HL-60 (cell line): ENCODE measurements at regions not wholly inside any gene's neighbourhood (a gene's known extent, or its start where the extent isn't known, plus 50 kb on each side); places are given as distances from the start of the nearest gene placed in this dataset.

Experiments used
- GABPA ChIP-seq: IDR thresholded peaks from 2 replicates; pipeline ENCODE4 v1.6.1; 2012; ENCODE audit warnings: low read depth
- POLR2AphosphoS5 ChIP-seq: IDR thresholded peaks from 2 replicates; pipeline ENCODE4 v1.6.1; 2012; ENCODE audit warnings: low read depth
- TF ChIP-seq, protein P1 (sequence below): IDR thresholded peaks from one replicate; pipeline ENCODE4 v1.5.1; 2011; ENCODE audit warnings: low read length, control low read depth, inconsistent platforms; ENCODE audit not compliant: insufficient read depth

DNA sequence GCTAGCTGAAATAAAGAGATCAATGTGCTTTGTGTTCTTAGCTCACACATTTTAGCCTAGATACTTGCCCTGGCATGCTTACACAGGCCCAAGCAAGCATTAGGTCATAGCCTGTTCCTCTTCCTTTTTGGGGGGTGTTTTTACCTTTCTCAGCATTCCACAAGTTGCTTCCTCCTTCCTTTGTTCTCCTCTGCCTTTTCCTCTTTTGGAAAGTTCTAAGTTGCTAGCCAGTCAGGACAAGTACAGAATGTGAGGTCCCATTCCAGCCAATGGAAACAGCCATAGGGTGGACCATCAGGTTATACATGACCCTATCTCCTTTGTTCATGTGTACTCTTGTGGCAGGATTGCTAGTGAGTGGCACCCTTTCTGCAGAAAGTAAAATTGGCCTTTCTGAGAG lies 154.9 kb downstream of the RASSF9 start:
- TF ChIP-seq GABPA (no peak), POLR2AphosphoS5 (no peak)
- TF ChIP-seq, protein P1, sequence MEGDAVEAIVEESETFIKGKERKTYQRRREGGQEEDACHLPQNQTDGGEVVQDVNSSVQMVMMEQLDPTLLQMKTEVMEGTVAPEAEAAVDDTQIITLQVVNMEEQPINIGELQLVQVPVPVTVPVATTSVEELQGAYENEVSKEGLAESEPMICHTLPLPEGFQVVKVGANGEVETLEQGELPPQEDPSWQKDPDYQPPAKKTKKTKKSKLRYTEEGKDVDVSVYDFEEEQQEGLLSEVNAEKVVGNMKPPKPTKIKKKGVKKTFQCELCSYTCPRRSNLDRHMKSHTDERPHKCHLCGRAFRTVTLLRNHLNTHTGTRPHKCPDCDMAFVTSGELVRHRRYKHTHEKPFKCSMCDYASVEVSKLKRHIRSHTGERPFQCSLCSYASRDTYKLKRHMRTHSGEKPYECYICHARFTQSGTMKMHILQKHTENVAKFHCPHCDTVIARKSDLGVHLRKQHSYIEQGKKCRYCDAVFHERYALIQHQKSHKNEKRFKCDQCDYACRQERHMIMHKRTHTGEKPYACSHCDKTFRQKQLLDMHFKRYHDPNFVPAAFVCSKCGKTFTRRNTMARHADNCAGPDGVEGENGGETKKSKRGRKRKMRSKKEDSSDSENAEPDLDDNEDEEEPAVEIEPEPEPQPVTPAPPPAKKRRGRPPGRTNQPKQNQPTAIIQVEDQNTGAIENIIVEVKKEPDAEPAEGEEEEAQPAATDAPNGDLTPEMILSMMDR, result no peak
